ENCODE measurements at regions not wholly inside any gene's neighbourhood (a gene's known extent, or its start where the extent isn't known, plus 50 kb on each side); places are given as distances from the start of the nearest gene placed in this dataset.

- Histone ChIP-seq H3K4me1 (peaks cover 4% of the 10 kb centered on the region), H3K4me3 (no peak overlapping the region), H3K36me3 (no peaks in the 10 kb centered on the region), H3K27ac (no peak overlapping the region), H3K27me3 (peaks cover 7% of the 10 kb centered on the region), H3K9me3 (peaks cover 10% of the 10 kb centered on the region)
- intact Hi-C loops (cut with DNase I): no loop called here
- TF ChIP-seq CTCF (IDR thresholded peaks at IDR 0.05): no peak
- ATAC-seq: no peak
- DNase-seq: peak; percentile 54
Observed at GRCh38 chr9:135229701-135230385, 142.4 kb downstream of the OLFM1 start.

- intact Hi-C loops (cut with DNase I): no loop called here
- H3K27ac ChIP-seq: no peak overlapping the region
- H3K36me3 ChIP-seq: no peaks in the 10 kb centered on the region
- no peak for TF ChIP-seq CTCF (IDR thresholded peaks at IDR 0.05)
- peaks cover 7% of the 10 kb centered on the region for H3K27me3 ChIP-seq
- no peak overlapping the region for H3K4me3 ChIP-seq
- ATAC-seq (no peak), DNase-seq (peak; percentile 42)
- no peaks in the 10 kb centered on the region for H3K4me1 ChIP-seq
- H3K9me3 ChIP-seq: peaks cover 10% of the 10 kb centered on the region
Observed at GRCh38 chr9:135230386-135230765, 142.9 kb downstream of the OLFM1 start.

- Histone ChIP-seq H3K9me3 (peaks cover 10% of the 10 kb centered on the region), H3K36me3 (no peaks in the 10 kb centered on the region), H3K27ac (no peak overlapping the region), H3K4me1 (no peaks in the 10 kb centered on the region), H3K27me3 (peaks cover 7% of the 10 kb centered on the region), H3K4me3 (no peak overlapping the region)
- TF ChIP-seq CTCF (IDR thresholded peaks at IDR 0.05): no peak
- peak; percentile 34 for DNase-seq
- intact Hi-C loops (cut with DNase I): no loop called here
- no peak for ATAC-seq
Observed at GRCh38 chr9:135230817-135231520, 143.5 kb downstream of the OLFM1 start.

GRCh38 chr9:135239100-135239768 is 151.8 kb downstream of the OLFM1 start:
- no peaks in the 10 kb centered on the region for H3K4me1 ChIP-seq
- peaks cover 3% of the 10 kb centered on the region for H3K9me3 ChIP-seq
- H3K36me3 ChIP-seq: no peaks in the 10 kb centered on the region
- TF ChIP-seq CTCF (IDR thresholded peaks at IDR 0.05): no peak
- DNase-seq (peak; percentile 50), ATAC-seq (no peak)
- no peak overlapping the region for H3K27ac ChIP-seq
- intact Hi-C loops (cut with DNase I): no loop called here
- peaks cover 2% of the 10 kb centered on the region for H3K27me3 ChIP-seq
- H3K4me3 ChIP-seq: no peak overlapping the region

- no peak overlapping the region for H3K4me3 ChIP-seq
- no peaks in the 10 kb centered on the region for H3K4me1 ChIP-seq
- ATAC-seq: no peak
- intact Hi-C loops (cut with DNase I): no loop called here
- H3K9me3 ChIP-seq: no peaks in the 10 kb centered on the region
- no peak for DNase-seq
- TF ChIP-seq CTCF (IDR thresholded peaks at IDR 0.05): no peak
- H3K36me3 ChIP-seq: no peaks in the 10 kb centered on the region
- H3K27ac ChIP-seq: no peak overlapping the region
- peaks cover 8% of the 10 kb centered on the region for H3K27me3 ChIP-seq
Observed at GRCh38 chr9:135239769-135240141, 152.3 kb downstream of the OLFM1 start.
